ENCODE measurements at regions not wholly inside any gene's neighbourhood (a gene's known extent, or its start where the extent isn't known, plus 50 kb on each side); places are given as distances from the start of the nearest gene placed in this dataset.

DNA sequence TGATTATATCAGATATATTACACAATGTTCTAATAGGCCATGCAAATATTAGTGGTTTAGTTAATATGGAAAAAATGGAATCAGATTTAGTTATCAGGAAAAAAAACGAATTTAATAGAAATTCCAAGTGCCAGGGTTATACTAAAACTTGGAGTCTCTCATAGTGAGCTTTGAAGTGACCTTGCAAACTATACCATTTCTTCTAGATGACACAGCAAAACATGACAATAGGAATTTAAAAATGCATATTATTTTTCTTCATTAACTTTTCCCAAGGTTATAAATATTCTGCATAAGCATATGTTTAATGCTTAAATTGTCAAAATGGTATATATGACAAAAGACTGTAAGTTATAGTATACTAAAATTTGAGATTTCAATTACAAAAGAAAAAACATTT is 250.1 kb upstream of the DCN start:
- Mint-ChIP-seq H3K36me3 (ENCODE audit: insufficient read depth, unreplicated experiment) (no peaks in the 10 kb centered on the region), H3K9me3 (ENCODE audit: unreplicated experiment) (no peaks in the 10 kb centered on the region), H3K27ac (ENCODE audit: unreplicated experiment) (no peak overlapping the region), H3K27me3 (ENCODE audit: insufficient read depth, unreplicated experiment) (no peaks in the 10 kb centered on the region), H3K4me3 (ENCODE audit: unreplicated experiment) (no peak overlapping the region), H3K4me1 (ENCODE audit: low read depth, unreplicated experiment) (no peaks in the 10 kb centered on the region)
- POLR2A ChIA-PET = no interaction called here
- DNase-seq = no peak
- BruUV-seq (replicated peaks) = no TSS peak
- intact Hi-C loops (cut with micrococcal nuclease; ENCODE audit: unreplicated experiment) = no loop called here
- CTCF ChIA-PET = no interaction called here
- Histone ChIP-seq H3K4me3 (ENCODE audit: low read depth, low read length) (no peak overlapping the region), H3K36me3 (ENCODE audit: control insufficient read depth, insufficient read depth, low read length) (no peaks in the 10 kb centered on the region), H3K4me1 (no peaks in the 10 kb centered on the region), H3K9me3 (no peaks in the 10 kb centered on the region), H3K27me3 (replicated peaks; ENCODE audit: control insufficient read depth, insufficient read depth, low read length) (no peaks in the 10 kb centered on the region)
- TF ChIP-seq, protein P1, sequence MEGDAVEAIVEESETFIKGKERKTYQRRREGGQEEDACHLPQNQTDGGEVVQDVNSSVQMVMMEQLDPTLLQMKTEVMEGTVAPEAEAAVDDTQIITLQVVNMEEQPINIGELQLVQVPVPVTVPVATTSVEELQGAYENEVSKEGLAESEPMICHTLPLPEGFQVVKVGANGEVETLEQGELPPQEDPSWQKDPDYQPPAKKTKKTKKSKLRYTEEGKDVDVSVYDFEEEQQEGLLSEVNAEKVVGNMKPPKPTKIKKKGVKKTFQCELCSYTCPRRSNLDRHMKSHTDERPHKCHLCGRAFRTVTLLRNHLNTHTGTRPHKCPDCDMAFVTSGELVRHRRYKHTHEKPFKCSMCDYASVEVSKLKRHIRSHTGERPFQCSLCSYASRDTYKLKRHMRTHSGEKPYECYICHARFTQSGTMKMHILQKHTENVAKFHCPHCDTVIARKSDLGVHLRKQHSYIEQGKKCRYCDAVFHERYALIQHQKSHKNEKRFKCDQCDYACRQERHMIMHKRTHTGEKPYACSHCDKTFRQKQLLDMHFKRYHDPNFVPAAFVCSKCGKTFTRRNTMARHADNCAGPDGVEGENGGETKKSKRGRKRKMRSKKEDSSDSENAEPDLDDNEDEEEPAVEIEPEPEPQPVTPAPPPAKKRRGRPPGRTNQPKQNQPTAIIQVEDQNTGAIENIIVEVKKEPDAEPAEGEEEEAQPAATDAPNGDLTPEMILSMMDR (IDR thresholded peaks at IDR 0.05; ENCODE audit: insufficient read depth in 1 of 2, low read depth in 1 of 2, low read length in 1 of 2, severe bottlenecking in 1 of 2, unreplicated experiment in 1 of 2) = no peak

DNA sequence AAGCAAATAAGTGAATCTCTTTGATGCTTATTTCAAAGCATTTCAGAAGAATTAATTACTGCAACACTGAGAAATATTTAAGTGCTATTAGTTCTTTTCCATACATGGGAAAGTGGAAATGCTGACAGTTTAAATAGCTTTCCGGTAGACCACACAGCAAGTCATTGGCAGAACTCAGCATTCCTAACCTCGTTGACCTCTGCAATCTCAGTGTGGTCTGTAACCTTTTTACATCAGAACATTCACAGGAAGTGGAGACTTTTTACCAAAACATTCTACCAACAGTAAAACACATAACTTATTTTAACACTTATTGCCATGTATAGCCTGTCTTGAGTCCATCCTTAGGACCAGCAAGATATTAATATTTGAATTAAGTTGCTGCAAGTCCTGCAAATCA is 249.5 kb upstream of the DCN start:
- BruUV-seq (replicated peaks) = no TSS peak
- Mint-ChIP-seq H3K36me3 (ENCODE audit: insufficient read depth, unreplicated experiment) (no peaks in the 10 kb centered on the region), H3K9me3 (ENCODE audit: unreplicated experiment) (no peaks in the 10 kb centered on the region), H3K27ac (ENCODE audit: unreplicated experiment) (no peak overlapping the region), H3K4me1 (ENCODE audit: low read depth, unreplicated experiment) (no peaks in the 10 kb centered on the region), H3K4me3 (ENCODE audit: unreplicated experiment) (no peak overlapping the region), H3K27me3 (ENCODE audit: insufficient read depth, unreplicated experiment) (no peaks in the 10 kb centered on the region)
- no peak overlapping the region for H3K4me3 ChIP-seq (ENCODE audit: low read depth, low read length)
- intact Hi-C loops (cut with micrococcal nuclease; ENCODE audit: unreplicated experiment) = no loop called here
- DNase-seq = no peak
- ChIA-PET POLR2A (no interaction called here), CTCF (no interaction called here)
- H3K4me1 ChIP-seq = no peaks in the 10 kb centered on the region
- TF ChIP-seq, protein P1 (IDR thresholded peaks at IDR 0.05; ENCODE audit: insufficient read depth in 1 of 2, low read depth in 1 of 2, low read length in 1 of 2, severe bottlenecking in 1 of 2, unreplicated experiment in 1 of 2) = no peak
- no peaks in the 10 kb centered on the region for H3K9me3 ChIP-seq
- H3K36me3 ChIP-seq (ENCODE audit: control insufficient read depth, insufficient read depth, low read length) = no peaks in the 10 kb centered on the region
- H3K27me3 ChIP-seq (replicated peaks; ENCODE audit: control insufficient read depth, insufficient read depth, low read length) = no peaks in the 10 kb centered on the region

DNA sequence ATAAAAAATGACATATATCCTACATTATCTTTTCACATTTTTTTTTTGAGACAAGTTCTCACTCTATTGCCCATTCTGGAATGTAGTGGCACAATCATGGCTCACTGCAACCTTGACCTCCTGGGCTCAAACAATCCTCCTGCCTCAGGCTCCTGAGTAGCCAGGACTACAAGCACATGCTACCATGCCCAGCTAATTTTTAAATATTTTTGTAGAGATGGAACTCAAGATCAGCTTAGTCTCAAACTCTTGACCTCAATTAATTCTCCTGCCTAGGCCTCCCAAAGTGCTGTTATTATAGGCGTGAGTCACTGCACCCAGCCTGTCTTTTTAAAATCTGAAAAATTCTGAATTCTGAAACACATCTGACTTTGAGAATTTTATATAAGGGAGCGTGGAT is 241.9 kb upstream of the DCN start:
- BruUV-seq (replicated peaks) = no TSS peak

More for the DNA sequence above, 241.9 kb upstream of the DCN start:
- Mint-ChIP-seq H3K4me3 (ENCODE audit: unreplicated experiment) (no peak overlapping the region), H3K9me3 (ENCODE audit: unreplicated experiment) (no peaks in the 10 kb centered on the region), H3K36me3 (ENCODE audit: insufficient read depth, unreplicated experiment) (no peaks in the 10 kb centered on the region), H3K27me3 (ENCODE audit: insufficient read depth, unreplicated experiment) (no peaks in the 10 kb centered on the region), H3K27ac (ENCODE audit: unreplicated experiment) (no peak overlapping the region), H3K4me1 (ENCODE audit: low read depth, unreplicated experiment) (peaks cover 7% of the 10 kb centered on the region)
- no peak for DNase-seq
- ChIA-PET CTCF (no interaction called here), POLR2A (no interaction called here)
- Histone ChIP-seq H3K9me3 (no peaks in the 10 kb centered on the region), H3K27me3 (replicated peaks; ENCODE audit: control insufficient read depth, insufficient read depth, low read length) (no peaks in the 10 kb centered on the region), H3K36me3 (ENCODE audit: control insufficient read depth, insufficient read depth, low read length) (no peaks in the 10 kb centered on the region), H3K4me3 (ENCODE audit: low read depth, low read length) (no peak overlapping the region), H3K4me1 (no peaks in the 10 kb centered on the region)
- TF ChIP-seq, protein P1 (IDR thresholded peaks at IDR 0.05; ENCODE audit: insufficient read depth in 1 of 2, low read depth in 1 of 2, low read length in 1 of 2, severe bottlenecking in 1 of 2, unreplicated experiment in 1 of 2) = no peak
- intact Hi-C loops (cut with micrococcal nuclease; ENCODE audit: unreplicated experiment) = no loop called here
